ENCODE measurements at regions not wholly inside any gene's neighbourhood (a gene's known extent, or its start where the extent isn't known, plus 50 kb on each side); places are given as distances from the start of the nearest gene placed in this dataset.

DNA sequence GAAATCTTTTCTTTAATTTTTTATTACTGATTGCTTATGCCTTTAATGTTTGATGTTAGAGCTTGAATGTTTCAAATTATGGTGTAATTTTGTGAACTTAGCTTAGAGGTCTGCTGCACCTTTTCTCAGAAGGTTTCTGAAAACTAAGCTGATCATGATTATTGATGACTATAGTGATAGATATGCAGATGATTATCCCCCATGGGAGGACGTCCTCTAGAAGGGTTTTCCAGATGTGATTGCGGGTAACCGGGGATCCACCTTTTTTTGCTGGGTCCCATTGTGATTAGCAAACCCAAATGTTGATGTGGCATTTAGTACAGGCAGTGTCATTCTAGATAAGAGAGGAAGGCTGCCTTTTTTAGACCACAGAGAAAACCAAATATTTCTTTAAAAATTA is 272.9 kb downstream of the FBXO8 start (continued):
- TF ChIP-seq, protein P1, sequence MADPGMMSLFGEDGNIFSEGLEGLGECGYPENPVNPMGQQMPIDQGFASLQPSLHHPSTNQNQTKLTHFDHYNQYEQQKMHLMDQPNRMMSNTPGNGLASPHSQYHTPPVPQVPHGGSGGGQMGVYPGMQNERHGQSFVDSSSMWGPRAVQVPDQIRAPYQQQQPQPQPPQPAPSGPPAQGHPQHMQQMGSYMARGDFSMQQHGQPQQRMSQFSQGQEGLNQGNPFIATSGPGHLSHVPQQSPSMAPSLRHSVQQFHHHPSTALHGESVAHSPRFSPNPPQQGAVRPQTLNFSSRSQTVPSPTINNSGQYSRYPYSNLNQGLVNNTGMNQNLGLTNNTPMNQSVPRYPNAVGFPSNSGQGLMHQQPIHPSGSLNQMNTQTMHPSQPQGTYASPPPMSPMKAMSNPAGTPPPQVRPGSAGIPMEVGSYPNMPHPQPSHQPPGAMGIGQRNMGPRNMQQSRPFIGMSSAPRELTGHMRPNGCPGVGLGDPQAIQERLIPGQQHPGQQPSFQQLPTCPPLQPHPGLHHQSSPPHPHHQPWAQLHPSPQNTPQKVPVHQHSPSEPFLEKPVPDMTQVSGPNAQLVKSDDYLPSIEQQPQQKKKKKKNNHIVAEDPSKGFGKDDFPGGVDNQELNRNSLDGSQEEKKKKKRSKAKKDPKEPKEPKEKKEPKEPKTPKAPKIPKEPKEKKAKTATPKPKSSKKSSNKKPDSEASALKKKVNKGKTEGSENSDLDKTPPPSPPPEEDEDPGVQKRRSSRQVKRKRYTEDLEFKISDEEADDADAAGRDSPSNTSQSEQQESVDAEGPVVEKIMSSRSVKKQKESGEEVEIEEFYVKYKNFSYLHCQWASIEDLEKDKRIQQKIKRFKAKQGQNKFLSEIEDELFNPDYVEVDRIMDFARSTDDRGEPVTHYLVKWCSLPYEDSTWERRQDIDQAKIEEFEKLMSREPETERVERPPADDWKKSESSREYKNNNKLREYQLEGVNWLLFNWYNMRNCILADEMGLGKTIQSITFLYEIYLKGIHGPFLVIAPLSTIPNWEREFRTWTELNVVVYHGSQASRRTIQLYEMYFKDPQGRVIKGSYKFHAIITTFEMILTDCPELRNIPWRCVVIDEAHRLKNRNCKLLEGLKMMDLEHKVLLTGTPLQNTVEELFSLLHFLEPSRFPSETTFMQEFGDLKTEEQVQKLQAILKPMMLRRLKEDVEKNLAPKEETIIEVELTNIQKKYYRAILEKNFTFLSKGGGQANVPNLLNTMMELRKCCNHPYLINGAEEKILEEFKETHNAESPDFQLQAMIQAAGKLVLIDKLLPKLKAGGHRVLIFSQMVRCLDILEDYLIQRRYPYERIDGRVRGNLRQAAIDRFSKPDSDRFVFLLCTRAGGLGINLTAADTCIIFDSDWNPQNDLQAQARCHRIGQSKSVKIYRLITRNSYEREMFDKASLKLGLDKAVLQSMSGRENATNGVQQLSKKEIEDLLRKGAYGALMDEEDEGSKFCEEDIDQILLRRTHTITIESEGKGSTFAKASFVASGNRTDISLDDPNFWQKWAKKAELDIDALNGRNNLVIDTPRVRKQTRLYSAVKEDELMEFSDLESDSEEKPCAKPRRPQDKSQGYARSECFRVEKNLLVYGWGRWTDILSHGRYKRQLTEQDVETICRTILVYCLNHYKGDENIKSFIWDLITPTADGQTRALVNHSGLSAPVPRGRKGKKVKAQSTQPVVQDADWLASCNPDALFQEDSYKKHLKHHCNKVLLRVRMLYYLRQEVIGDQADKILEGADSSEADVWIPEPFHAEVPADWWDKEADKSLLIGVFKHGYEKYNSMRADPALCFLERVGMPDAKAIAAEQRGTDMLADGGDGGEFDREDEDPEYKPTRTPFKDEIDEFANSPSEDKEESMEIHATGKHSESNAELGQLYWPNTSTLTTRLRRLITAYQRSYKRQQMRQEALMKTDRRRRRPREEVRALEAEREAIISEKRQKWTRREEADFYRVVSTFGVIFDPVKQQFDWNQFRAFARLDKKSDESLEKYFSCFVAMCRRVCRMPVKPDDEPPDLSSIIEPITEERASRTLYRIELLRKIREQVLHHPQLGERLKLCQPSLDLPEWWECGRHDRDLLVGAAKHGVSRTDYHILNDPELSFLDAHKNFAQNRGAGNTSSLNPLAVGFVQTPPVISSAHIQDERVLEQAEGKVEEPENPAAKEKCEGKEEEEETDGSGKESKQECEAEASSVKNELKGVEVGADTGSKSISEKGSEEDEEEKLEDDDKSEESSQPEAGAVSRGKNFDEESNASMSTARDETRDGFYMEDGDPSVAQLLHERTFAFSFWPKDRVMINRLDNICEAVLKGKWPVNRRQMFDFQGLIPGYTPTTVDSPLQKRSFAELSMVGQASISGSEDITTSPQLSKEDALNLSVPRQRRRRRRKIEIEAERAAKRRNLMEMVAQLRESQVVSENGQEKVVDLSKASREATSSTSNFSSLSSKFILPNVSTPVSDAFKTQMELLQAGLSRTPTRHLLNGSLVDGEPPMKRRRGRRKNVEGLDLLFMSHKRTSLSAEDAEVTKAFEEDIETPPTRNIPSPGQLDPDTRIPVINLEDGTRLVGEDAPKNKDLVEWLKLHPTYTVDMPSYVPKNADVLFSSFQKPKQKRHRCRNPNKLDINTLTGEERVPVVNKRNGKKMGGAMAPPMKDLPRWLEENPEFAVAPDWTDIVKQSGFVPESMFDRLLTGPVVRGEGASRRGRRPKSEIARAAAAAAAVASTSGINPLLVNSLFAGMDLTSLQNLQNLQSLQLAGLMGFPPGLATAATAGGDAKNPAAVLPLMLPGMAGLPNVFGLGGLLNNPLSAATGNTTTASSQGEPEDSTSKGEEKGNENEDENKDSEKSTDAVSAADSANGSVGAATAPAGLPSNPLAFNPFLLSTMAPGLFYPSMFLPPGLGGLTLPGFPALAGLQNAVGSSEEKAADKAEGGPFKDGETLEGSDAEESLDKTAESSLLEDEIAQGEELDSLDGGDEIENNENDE (IDR thresholded peaks at IDR 0.05; ENCODE audit: insufficient replicate concordance, low read length): no peak
- TF ChIP-seq TEAD4 (IDR thresholded peaks at IDR 0.05; ENCODE audit: low read depth, low read length) (no peak), GABPA (IDR thresholded peaks at IDR 0.05; ENCODE audit: borderline replicate concordance, insufficient read depth, low read length) (no peak), NRF1 (IDR thresholded peaks at IDR 0.05; ENCODE audit: low read depth, low read length) (no peak), BCL11A (IDR thresholded peaks at IDR 0.05; ENCODE audit: low read depth in 2 of 2, low read length in 2 of 2) (no peak), ASH2L (IDR thresholded peaks at IDR 0.05; ENCODE audit: low read length) (no peak), KDM1A (IDR thresholded peaks at IDR 0.05; ENCODE audit: borderline replicate concordance, low read length) (no peak), KDM4A (IDR thresholded peaks at IDR 0.05; ENCODE audit: low read depth, low read length, severe bottlenecking) (no peak), MAFK (IDR thresholded peaks at IDR 0.05; ENCODE audit: low read depth, low read length) (no peak), YY1 (IDR thresholded peaks at IDR 0.05; ENCODE audit: low read depth, low read length) (no peak), SP1 (IDR thresholded peaks at IDR 0.05; ENCODE audit: low read depth, low read length) (no peak)
